Esophagus (tissue), 2 donors: ENCODE measurements at regions not wholly inside any gene's neighbourhood (a gene's known extent, or its start where the extent isn't known, plus 50 kb on each side); places are given as distances from the start of the nearest gene placed in this dataset.

ENCODE experiments used
- H3K27ac ChIP-seq, 2 donors: one replicate each; pipeline ENCODE4 v1.5.1; 2013; ENCODE audit warnings: low read depth in 2 of 2, mild to moderate bottlenecking in 2 of 2, inconsistent platforms in 1 of 2, low read length in 1 of 2, moderate library complexity in 1 of 2
- H3K27me3 ChIP-seq, 2 donors: one replicate each; pipeline ENCODE4 v1.6.1; 2013; ENCODE audit warnings: low read length in 2 of 2, control low read depth in 1 of 2, mild to moderate bottlenecking in 1 of 2; ENCODE audit not compliant: insufficient read depth in 2 of 2, control insufficient read depth in 1 of 2
- H3K36me3 ChIP-seq, 2 donors: one replicate each; pipeline ENCODE4 v1.6.1; 2013; ENCODE audit warnings: low read length in 1 of 2; ENCODE audit not compliant: control insufficient read depth in 2 of 2, insufficient read depth in 2 of 2
- H3K4me1 ChIP-seq, 2 donors: one replicate each; pipeline ENCODE4 v1.6.1; 2013; ENCODE audit warnings: low read length in 1 of 2; ENCODE audit not compliant: control insufficient read depth in 2 of 2, insufficient read depth in 2 of 2
- H3K4me3 ChIP-seq, 2 donors: one replicate each; pipeline ENCODE4 v1.5.1; 2013; ENCODE audit warnings: low read length in 2 of 2, mild to moderate bottlenecking in 2 of 2, low read depth in 1 of 2, moderate library complexity in 1 of 2
- H3K9me3 ChIP-seq, 2 donors: one replicate each; pipeline ENCODE4 v1.6.1; 2013; ENCODE audit warnings: mild to moderate bottlenecking in 2 of 2, low read depth in 1 of 2, low read length in 1 of 2, moderate library complexity in 1 of 2; ENCODE audit not compliant: control insufficient read depth in 2 of 2, insufficient read depth in 1 of 2
- WGBS, 2 donors: extraction: QIAGEN DNeasy Blood & Tissue Kit; methylation state at CpG; one replicate each; pipeline ENCODE4 v1.1.7; 2013; 5-methylcytosine and 5-hydroxymethylcytosine counted together
- donor health status: healthy with polysubstance abuse.
- donor health status: Bipolar disorder and iron deficiency.

DNA sequence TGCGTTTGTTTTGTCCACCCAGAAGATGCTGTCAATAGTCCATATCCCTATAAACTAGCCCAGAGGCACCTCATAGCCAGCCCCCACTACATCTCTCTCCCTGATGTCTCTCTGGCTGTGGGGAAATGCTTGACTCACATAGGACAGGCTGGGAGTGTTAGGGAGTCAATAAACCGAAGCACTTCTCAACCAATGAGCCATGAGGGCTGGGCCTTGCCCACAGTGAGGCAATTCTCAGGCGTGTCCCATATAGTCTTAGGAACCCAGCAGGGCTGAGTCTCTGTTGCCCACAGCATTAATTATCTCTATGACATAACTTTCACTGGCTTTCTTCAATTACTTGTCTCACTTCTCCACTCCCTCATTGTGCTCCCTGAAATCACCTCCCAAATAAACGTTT lies 387.3 kb upstream of the CDH11 start:
- WGBS, 2 donors = 68 to 71% methylated on average over 4 of the region's 4 CpGs
- H3K4me1 ChIP-seq = no peaks in the 10 kb centered on the region
- H3K9me3 ChIP-seq = no peaks in the 10 kb centered on the region
- no peaks in the 10 kb centered on the region for H3K36me3 ChIP-seq
- no peaks in the 10 kb centered on the region for H3K27me3 ChIP-seq
- no peak overlapping the region for H3K27ac ChIP-seq
- no peak overlapping the region for H3K4me3 ChIP-seq

- Histone ChIP-seq H3K4me1 (no peaks in the 10 kb centered on the region), H3K4me3 (no peak overlapping the region), H3K9me3 (no peaks in the 10 kb centered on the region), H3K27me3 (no peaks in the 10 kb centered on the region), H3K27ac (no peak overlapping the region), H3K36me3 (no peaks in the 10 kb centered on the region)
- 75 to 86% methylated on average over 1 of the region's 1 CpG for WGBS, 2 donors
Measured at GRCh38 chr16:65500919-65501318, 379.1 kb upstream of the CDH11 start.

GRCh38 chr16:65500007-65500406 lies 378.1 kb upstream of the CDH11 start:
- 42 to 56% methylated on average over 2 of the region's 2 CpGs for WGBS, 2 donors
- no peak overlapping the region for H3K27ac ChIP-seq

GRCh38 chr16:65499566-65499965 lies 377.7 kb upstream of the CDH11 start:
- no peak overlapping the region for H3K27ac ChIP-seq
- H3K4me1 ChIP-seq = no peaks in the 10 kb centered on the region
- H3K36me3 ChIP-seq = no peaks in the 10 kb centered on the region
- H3K9me3 ChIP-seq = no peaks in the 10 kb centered on the region
- 73 to 81% methylated on average over 1 of the region's 1 CpG for WGBS, 2 donors
- no peaks in the 10 kb centered on the region for H3K27me3 ChIP-seq
- H3K4me3 ChIP-seq = no peak overlapping the region

More at GRCh38 chr16:65500007-65500406, 378.1 kb upstream of the CDH11 start:
- no peak overlapping the region for H3K4me3 ChIP-seq
- H3K36me3 ChIP-seq = no peaks in the 10 kb centered on the region
- no peaks in the 10 kb centered on the region for H3K27me3 ChIP-seq
- no peaks in the 10 kb centered on the region for H3K9me3 ChIP-seq
- H3K4me1 ChIP-seq = no peaks in the 10 kb centered on the region

DNA sequence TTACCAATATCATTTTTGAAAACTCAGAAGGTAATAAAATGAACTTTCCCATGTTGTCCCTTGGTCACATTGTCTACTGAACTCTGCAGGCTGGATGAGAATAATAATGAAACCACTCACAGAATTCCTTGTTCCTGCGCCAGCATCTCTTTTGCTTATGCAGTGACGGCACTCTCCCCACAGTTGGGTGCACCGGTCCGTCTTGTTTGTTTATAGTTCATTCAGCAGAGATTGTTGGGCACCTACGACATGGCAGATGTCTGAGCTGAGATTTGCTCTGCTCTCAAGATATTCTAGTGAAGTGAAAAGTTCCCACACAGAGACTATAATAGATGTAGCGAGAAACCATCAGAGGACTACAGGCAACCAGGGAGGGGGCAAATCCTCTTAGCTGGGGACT lies 375.7 kb upstream of the CDH11 start:
- no peaks in the 10 kb centered on the region for H3K4me1 ChIP-seq
- 61% methylated on average over 6 of the region's 6 CpGs for WGBS, 2 donors
- no peak overlapping the region for H3K27ac ChIP-seq
- H3K9me3 ChIP-seq = no peaks in the 10 kb centered on the region
- no peaks in the 10 kb centered on the region for H3K36me3 ChIP-seq
- H3K27me3 ChIP-seq = no peaks in the 10 kb centered on the region
- H3K4me3 ChIP-seq = no peak overlapping the region

DNA sequence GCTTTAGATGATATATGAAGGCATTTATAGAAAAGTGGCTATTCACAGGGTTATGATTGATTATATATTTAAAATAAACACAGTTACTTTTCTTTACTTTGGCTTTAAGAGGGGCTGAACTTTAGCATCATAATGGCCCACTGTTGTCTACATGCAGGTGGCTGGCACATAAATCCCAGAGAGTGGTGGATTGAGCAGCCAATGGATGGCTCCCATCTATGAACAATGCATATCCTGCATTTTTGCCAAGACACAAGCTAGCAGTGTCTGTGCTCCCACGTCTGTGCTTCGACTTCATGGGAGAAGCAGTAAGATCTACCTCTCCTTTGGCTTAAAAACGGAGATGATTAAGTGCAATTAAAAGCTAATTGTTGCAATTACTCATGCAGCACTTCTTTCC lies 373.2 kb upstream of the CDH11 start:
- H3K4me1 ChIP-seq = no peaks in the 10 kb centered on the region
- 59 to 70% methylated on average over 3 of the region's 3 CpGs for WGBS, 2 donors
- no peaks in the 10 kb centered on the region for H3K36me3 ChIP-seq
- no peak overlapping the region for H3K27ac ChIP-seq
- no peaks in the 10 kb centered on the region for H3K9me3 ChIP-seq
- H3K27me3 ChIP-seq = no peaks in the 10 kb centered on the region
- no peak overlapping the region for H3K4me3 ChIP-seq

DNA sequence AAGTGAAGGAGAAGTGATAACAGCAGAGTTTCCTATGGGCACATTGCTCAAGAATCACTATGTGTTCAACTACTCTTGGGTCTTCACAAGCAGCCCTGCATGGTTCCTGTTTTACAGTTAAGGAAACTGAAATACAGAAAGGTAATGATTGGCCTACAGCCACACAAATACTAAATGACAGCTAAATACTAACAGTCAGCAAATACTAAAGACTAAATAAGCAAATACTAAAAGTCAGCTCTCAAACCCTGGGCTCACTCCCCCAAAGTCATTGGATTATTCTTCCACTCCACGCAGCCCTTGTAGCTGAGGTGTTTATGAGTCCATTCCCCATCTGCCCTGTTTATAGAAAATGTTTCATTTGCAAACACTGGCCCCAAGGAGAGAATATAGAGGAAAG lies 372.7 kb upstream of the CDH11 start:
- H3K27me3 ChIP-seq = no peaks in the 10 kb centered on the region
- no peaks in the 10 kb centered on the region for H3K36me3 ChIP-seq
- H3K9me3 ChIP-seq = no peaks in the 10 kb centered on the region
- WGBS, 2 donors = 65 to 73% methylated on average over 1 of the region's 1 CpG
- no peaks in the 10 kb centered on the region for H3K4me1 ChIP-seq
- no peak overlapping the region for H3K4me3 ChIP-seq
- no peak overlapping the region for H3K27ac ChIP-seq

DNA sequence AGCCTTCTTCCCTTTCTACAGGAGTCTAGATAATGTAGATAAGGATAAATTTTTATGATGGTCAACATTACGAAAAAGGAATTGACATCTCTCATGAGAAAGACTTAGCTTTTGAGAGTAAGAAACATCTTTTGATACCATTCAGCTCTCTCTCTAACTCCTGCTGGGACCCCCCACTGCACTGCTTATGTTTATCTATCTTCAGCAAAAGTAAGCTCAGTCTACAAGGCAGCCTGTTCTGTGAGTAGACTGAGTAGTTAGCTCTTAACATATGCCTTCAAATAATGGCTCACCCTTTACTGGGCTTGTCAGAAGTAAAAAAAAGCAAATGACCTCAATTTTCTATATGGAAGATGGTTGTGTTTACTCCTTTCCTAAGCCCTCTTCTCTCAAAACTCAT lies 372.2 kb upstream of the CDH11 start:
- 92 to 97% methylated on average over 1 of the region's 1 CpG for WGBS, 2 donors
- Histone ChIP-seq H3K4me1 (no peaks in the 10 kb centered on the region), H3K27ac (no peak overlapping the region), H3K9me3 (no peaks in the 10 kb centered on the region), H3K36me3 (no peaks in the 10 kb centered on the region), H3K27me3 (no peaks in the 10 kb centered on the region), H3K4me3 (no peak overlapping the region)

DNA sequence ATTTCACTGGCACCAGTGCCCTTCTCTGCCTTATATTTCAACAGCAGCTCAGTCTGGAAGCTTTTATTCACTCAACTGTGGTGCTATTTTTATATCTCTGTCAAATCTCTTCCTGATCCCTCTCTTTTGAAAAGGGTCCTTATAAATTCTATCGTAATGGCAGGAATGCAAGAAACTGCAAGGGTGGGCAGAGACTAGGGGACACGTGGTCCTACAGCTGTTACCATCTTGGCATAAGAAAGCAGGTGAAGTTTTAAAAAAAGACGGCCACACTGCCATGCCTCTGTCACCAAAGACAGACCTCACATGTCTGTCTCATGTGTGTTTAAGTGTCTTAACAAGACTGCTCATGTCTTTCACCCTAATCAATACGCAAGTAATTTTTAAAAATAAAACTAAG lies 368.4 kb upstream of the CDH11 start:
- 78 to 87% methylated on average over 4 of the region's 4 CpGs for WGBS, 2 donors
- H3K27ac ChIP-seq = no peak overlapping the region

DNA sequence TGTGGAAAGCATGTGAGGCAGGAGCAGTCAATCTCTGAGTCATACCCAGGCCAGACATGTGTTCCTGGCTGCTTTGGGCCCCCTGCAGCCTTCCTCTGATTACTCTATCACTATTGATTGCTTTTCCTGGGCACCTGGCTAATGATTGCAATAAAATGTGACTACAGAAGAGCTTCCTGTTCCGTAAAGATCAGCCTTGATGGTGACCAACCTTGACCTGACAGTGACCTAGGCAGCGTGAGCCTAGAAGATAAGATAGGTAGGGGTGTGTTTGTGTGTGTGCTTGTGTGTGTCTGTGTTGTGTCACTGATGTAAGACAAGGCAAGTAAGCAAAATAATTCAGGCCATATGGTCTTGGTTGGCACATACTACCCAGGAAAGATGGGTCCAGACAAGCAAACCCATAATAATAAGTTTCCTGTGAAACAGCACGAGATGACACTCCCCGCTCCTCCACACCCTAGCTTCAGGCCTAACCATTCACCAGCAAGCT lies 367.7 kb upstream of the CDH11 start:
- no peaks in the 10 kb centered on the region for H3K27me3 ChIP-seq
- no peaks in the 10 kb centered on the region for H3K9me3 ChIP-seq
- 49 to 71% methylated on average over 4 of the region's 4 CpGs for WGBS, 2 donors
- H3K27ac ChIP-seq = no peak overlapping the region
- H3K4me3 ChIP-seq = no peak overlapping the region
- H3K36me3 ChIP-seq = no peaks in the 10 kb centered on the region
- H3K4me1 ChIP-seq = no peaks in the 10 kb centered on the region

More for the DNA sequence above, 368.4 kb upstream of the CDH11 start:
- no peaks in the 10 kb centered on the region for H3K4me1 ChIP-seq
- no peak overlapping the region for H3K4me3 ChIP-seq
- H3K27me3 ChIP-seq = no peaks in the 10 kb centered on the region
- no peaks in the 10 kb centered on the region for H3K36me3 ChIP-seq
- H3K9me3 ChIP-seq = no peaks in the 10 kb centered on the region
